Neutrophil (primary cell): ENCODE measurements at regions not wholly inside any gene's neighbourhood (a gene's known extent, or its start where the extent isn't known, plus 50 kb on each side); places are given as distances from the start of the nearest gene placed in this dataset.

Source experiments
- H3K27ac ChIP-seq: fragments of 200-600 bp; sonication (generic); 2 replicates; pipeline ENCODE4 v1.5.1; 2016; ENCODE audit warnings: mild to moderate bottlenecking, moderate library complexity
- H3K27me3 ChIP-seq: fragments of 200-600 bp; sonication (generic); 2 replicates; pipeline ENCODE4 v1.6.0; 2016; ENCODE audit warnings: mild to moderate bottlenecking
- H3K36me3 ChIP-seq: fragments of 200-600 bp; sonication (generic); 2 replicates; pipeline ENCODE4 v1.5.1; 2017
- H3K4me1 ChIP-seq, 2 experiments: fragments of 200-600 bp in 1 of 2; sonication (generic) in 1 of 2; 1 replicate in 1 of 2; 2 replicates in 1 of 2; pipeline versions ENCODE4 v1.5.1 to v1.6.1; 2013 to 2016; ENCODE audit warnings: low read depth in 1 of 2, low read length in 1 of 2, mild to moderate bottlenecking in 1 of 2, moderate library complexity in 1 of 2; ENCODE audit not compliant: control insufficient read depth in 1 of 2, insufficient read depth in 1 of 2
- H3K4me3 ChIP-seq, 2 experiments: fragments of 200-600 bp in 1 of 2; sonication (generic) in 1 of 2; 1 replicate in 1 of 2; 2 replicates in 1 of 2; pipeline ENCODE4 v1.5.1; 2013 to 2016; ENCODE audit warnings: low read depth in 1 of 2, low read length in 1 of 2, mild to moderate bottlenecking in 1 of 2, moderate library complexity in 1 of 2
- H3K9me3 ChIP-seq: fragments of 200-600 bp; sonication (generic); 2 replicates; pipeline ENCODE4 v1.5.1; 2016
- TF ChIP-seq, protein P1 (sequence below): fragments of 200-600 bp; sonication (generic); IDR thresholded peaks from 2 replicates; pipeline ENCODE4 v1.5.1; 2016; ENCODE audit warnings: antibody characterized with exemption

DNA sequence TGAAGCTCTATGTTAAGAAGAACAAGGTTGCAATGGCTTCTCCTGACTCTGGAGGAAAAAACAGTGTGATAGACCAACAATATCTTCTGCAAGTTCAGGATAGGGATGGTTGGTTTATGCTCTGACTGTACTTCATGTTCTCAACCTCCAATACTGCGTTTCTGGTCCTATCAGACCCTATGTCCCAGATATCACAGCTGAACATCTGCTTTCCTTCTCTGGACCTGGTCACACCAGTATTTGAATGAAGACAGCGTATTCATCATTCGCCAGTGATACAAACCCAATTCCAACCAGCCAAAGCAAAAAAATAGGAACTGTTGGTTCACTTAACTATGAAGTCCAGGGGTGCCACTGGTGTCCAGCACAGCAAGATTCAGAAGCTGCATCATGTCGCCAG is 124.5 kb upstream of the KLF3 start:
- Histone ChIP-seq H3K9me3 (no peaks in the 10 kb centered on the region), H3K27ac (no peak overlapping the region), H3K4me1 (no peaks in the 10 kb centered on the region), H3K36me3 (no peaks in the 10 kb centered on the region), H3K4me3 (no peak overlapping the region), H3K27me3 (no peaks in the 10 kb centered on the region)
- TF ChIP-seq, protein P1, sequence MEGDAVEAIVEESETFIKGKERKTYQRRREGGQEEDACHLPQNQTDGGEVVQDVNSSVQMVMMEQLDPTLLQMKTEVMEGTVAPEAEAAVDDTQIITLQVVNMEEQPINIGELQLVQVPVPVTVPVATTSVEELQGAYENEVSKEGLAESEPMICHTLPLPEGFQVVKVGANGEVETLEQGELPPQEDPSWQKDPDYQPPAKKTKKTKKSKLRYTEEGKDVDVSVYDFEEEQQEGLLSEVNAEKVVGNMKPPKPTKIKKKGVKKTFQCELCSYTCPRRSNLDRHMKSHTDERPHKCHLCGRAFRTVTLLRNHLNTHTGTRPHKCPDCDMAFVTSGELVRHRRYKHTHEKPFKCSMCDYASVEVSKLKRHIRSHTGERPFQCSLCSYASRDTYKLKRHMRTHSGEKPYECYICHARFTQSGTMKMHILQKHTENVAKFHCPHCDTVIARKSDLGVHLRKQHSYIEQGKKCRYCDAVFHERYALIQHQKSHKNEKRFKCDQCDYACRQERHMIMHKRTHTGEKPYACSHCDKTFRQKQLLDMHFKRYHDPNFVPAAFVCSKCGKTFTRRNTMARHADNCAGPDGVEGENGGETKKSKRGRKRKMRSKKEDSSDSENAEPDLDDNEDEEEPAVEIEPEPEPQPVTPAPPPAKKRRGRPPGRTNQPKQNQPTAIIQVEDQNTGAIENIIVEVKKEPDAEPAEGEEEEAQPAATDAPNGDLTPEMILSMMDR, result no peak

DNA sequence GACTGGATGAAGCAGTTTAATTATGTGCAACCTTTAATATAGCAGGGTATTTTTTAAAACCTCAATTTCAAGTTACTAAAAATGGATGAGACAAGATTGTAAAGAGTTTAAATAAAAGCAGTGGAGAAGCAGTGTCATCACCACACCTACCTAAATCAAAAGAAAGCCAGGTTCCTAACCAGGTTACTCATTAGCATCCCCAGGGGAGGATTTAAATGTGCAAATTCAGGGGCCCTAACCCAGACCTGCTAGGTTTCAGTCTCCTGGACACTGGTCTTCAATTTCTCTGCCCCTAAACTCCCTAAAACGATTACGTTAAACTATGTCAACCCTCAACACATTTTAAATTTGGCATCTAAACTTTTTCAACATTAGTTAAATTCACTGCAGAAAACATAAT is 116.9 kb upstream of the KLF3 start:
- H3K4me3 ChIP-seq, result no peak overlapping the region
- no peaks in the 10 kb centered on the region for H3K36me3 ChIP-seq
- H3K27me3 ChIP-seq, result no peaks in the 10 kb centered on the region
- TF ChIP-seq, protein P1, result no peak
- H3K9me3 ChIP-seq, result no peaks in the 10 kb centered on the region
- no peaks in the 10 kb centered on the region for H3K4me1 ChIP-seq
- H3K27ac ChIP-seq, result no peak overlapping the region

GRCh38 chr4:38548256-38548655 is 115.7 kb upstream of the KLF3 start:
- H3K27ac ChIP-seq, result no peak overlapping the region
- H3K4me3 ChIP-seq, result no peak overlapping the region
- TF ChIP-seq, protein P1, result no peak
- no peaks in the 10 kb centered on the region for H3K9me3 ChIP-seq
- H3K4me1 ChIP-seq, result no peaks in the 10 kb centered on the region
- H3K27me3 ChIP-seq, result no peaks in the 10 kb centered on the region
- no peaks in the 10 kb centered on the region for H3K36me3 ChIP-seq

DNA sequence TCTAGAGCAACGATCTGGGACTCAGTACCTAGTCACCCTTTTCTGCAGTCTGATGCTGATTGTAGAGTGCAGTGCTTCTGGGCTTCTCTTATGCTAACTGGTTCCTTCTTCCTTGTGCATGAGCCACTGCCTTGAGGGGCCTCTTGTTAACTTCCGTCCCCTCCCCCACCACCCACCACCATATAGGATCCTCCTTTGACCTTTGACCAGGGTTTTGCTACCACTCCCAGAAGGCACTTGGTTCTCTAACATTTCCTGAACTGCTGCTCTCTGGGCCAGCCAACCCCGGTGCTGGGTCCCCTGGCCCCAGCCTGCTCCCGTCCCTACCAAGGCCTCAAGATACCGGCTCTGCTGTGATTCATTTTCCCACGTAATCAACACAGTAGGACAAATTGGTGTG is 104.6 kb upstream of the KLF3 start:
- peaks cover 13 to 20% of the 10 kb centered on the region in 2 experiments for H3K4me1 ChIP-seq
- H3K9me3 ChIP-seq, result no peaks in the 10 kb centered on the region
- no peaks in the 10 kb centered on the region for H3K36me3 ChIP-seq
- no peak overlapping the region for H3K4me3 ChIP-seq
- H3K27ac ChIP-seq, result no peak overlapping the region
- TF ChIP-seq, protein P1, result no peak
- no peaks in the 10 kb centered on the region for H3K27me3 ChIP-seq

DNA sequence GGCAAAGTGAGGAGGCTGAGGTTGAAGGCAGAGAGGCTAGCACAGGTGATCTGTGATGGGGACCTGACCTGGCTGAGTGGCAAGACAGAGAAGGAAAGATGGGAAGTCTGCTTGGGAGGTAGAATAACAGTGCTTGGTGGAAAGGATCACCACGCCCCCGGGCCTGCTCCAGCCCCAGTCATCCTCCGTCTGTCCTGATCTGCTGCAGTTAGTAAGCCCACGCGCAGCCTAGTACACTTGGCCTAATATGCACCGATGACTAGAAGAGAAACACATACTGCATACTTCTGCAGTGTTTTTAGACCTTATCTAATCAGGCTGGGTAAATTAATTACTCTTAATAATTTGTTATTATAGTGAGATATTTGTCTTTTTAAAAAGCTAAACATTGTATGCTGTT is 103.7 kb upstream of the KLF3 start:
- TF ChIP-seq, protein P1, result no peak
- Histone ChIP-seq H3K27me3 (no peaks in the 10 kb centered on the region), H3K36me3 (no peaks in the 10 kb centered on the region), H3K4me3 (no peak overlapping the region), H3K27ac (no peak overlapping the region), H3K9me3 (no peaks in the 10 kb centered on the region), H3K4me1 (peaks cover 13 to 20% of the 10 kb centered on the region in 2 experiments)
